SU-DHL-6 (cell line): ENCODE measurements at regions not wholly inside any gene's neighbourhood (a gene's known extent, or its start where the extent isn't known, plus 50 kb on each side); places are given as distances from the start of the nearest gene placed in this dataset.

Experiments used
- H2AFZ ChIP-seq: fragments of 200-600 bp; sonication (generic); 2 replicates; pipeline ENCODE4 v1.6.1; 2014; ENCODE audit warnings: low read depth, mild to moderate bottlenecking, moderate library complexity, mixed read lengths, antibody characterized with exemption, low read length; ENCODE audit not compliant: severe bottlenecking
- H3F3A ChIP-seq: fragments of 200-600 bp; shearing (Covaris generic); 2 replicates; pipeline ENCODE4 v1.6.0; 2016; ENCODE audit warnings: antibody characterized with exemption, mild to moderate bottlenecking; ENCODE audit not compliant: insufficient read depth
- H3K27ac ChIP-seq: fragments of 200-600 bp; sonication (generic); 2 replicates; pipeline ENCODE4 v1.5.1; 2016; ENCODE audit warnings: low read depth, mild to moderate bottlenecking, low read length, moderate library complexity, mixed read lengths
- H3K27me3 ChIP-seq: fragments of 200-600 bp; sonication (generic), shearing (Covaris generic); 2 replicates; pipeline ENCODE4 v1.6.0; 2014; ENCODE audit warnings: mild to moderate bottlenecking, low read length
- H3K36me3 ChIP-seq: fragments of 200-600 bp; sonication (generic); 2 replicates; pipeline ENCODE4 v1.6.1; 2014; ENCODE audit warnings: mild to moderate bottlenecking, low read length, mixed read lengths
- H3K4me2 ChIP-seq: fragments of 300-600, 200-600 bp; shearing (Covaris generic), sonication (generic); 2 replicates; pipeline ENCODE4 v1.6.0; 2014; ENCODE audit warnings: low read length, low read depth, mild to moderate bottlenecking; ENCODE audit not compliant: poor library complexity, severe bottlenecking
- H3K4me3 ChIP-seq: fragments of 200-600 bp; sonication (generic); 2 replicates; pipeline ENCODE4 v1.5.1; 2014; ENCODE audit warnings: antibody characterized with exemption, low read length, mild to moderate bottlenecking, mixed read lengths; ENCODE audit not compliant: insufficient read depth, poor library complexity, severe bottlenecking
- H3K79me2 ChIP-seq: fragments of 200-600 bp; sonication (generic); 2 replicates; pipeline ENCODE4 v1.6.1; 2014; ENCODE audit warnings: mild to moderate bottlenecking, low read length, moderate library complexity; ENCODE audit not compliant: insufficient read depth
- H3K9ac ChIP-seq: fragments of 200-600 bp; sonication (generic); 2 replicates; pipeline ENCODE4 v1.7.0; 2014; ENCODE audit warnings: mild to moderate bottlenecking, low read length
- H3K9me2 ChIP-seq: fragments of 200-600 bp; sonication (generic); replicated peaks from 2 replicates; pipeline ENCODE4 v1.6.1; 2014; ENCODE audit warnings: low read length; ENCODE audit not compliant: insufficient read depth
- H3K9me3 ChIP-seq: fragments of 200-600 bp; sonication (generic); 2 replicates; pipeline ENCODE4 v1.6.1; 2014; ENCODE audit warnings: low read length, mixed read lengths; ENCODE audit not compliant: insufficient read depth
- H4K20me1 ChIP-seq: fragments of 200-600 bp; sonication (generic); 2 replicates; pipeline ENCODE4 v1.6.1; 2014; ENCODE audit warnings: low read depth, mild to moderate bottlenecking, antibody characterized with exemption, low read length, moderate library complexity, mixed read lengths
- CTCF ChIP-seq: fragments of 200-600 bp; sonication (generic); IDR thresholded peaks from one replicate; pipeline ENCODE4 v1.5.1; 2017; ENCODE audit warnings: antibody characterized with exemption, mild to moderate bottlenecking, low read length, moderate library complexity; ENCODE audit not compliant: insufficient read depth, poor library complexity, severe bottlenecking
- EZH2phosphoT487 ChIP-seq: fragments of 200-600 bp; sonication (generic), shearing (Covaris generic); conservative IDR thresholded peaks from 2 replicates; pipeline ENCODE4 v1.6.1; 2018; ENCODE audit warnings: mild to moderate bottlenecking, antibody characterized with exemption, low read length, moderate library complexity, mixed read lengths

GRCh38 chr4:179071131-179071530 lies 1628.9 kb upstream of the AGA start:
- no peak overlapping the region for H3K27ac ChIP-seq
- no peaks in the 10 kb centered on the region for H3K9me2 ChIP-seq

DNA sequence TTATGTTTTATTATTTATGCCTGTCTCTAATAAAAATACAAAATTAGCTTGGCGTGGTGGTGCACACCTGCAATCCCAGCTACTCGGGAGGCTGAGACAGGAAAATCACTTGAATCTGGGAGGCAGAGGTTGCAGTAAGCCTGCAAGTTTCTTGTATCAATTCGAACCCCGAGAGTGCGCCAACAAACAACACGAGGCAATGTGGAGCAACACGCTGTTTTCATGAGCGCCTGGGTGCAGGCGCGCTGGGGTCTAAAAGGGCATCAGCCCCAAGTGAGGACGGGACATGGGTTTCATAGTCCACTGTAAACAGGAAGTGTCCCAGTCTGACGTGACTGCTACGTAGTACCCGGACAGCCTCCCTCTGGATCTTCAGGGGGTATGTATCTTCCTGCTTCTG lies 1634.6 kb upstream of the AGA start:
- Histone ChIP-seq H3K79me2 (no peaks in the 10 kb centered on the region), H3K4me3 (no peak overlapping the region), H3F3A (no peaks in the 10 kb centered on the region), H3K9me3 (no peaks in the 10 kb centered on the region), H3K9me2 (no peaks in the 10 kb centered on the region), H3K27ac (no peak overlapping the region), H2AFZ (no peak overlapping the region), H3K36me3 (no peaks in the 10 kb centered on the region), H3K9ac (no peak overlapping the region), H3K4me2 (no peak overlapping the region), H4K20me1 (no peaks in the 10 kb centered on the region), H3K27me3 (no peaks in the 10 kb centered on the region)
- TF ChIP-seq CTCF (no peak), EZH2phosphoT487 (no peak)

More at GRCh38 chr4:179071131-179071530, 1628.9 kb upstream of the AGA start:
- H3K79me2 ChIP-seq: no peaks in the 10 kb centered on the region
- H2AFZ ChIP-seq: no peak overlapping the region
- H3K9ac ChIP-seq: no peak overlapping the region
- TF ChIP-seq CTCF (no peak), EZH2phosphoT487 (no peak)
- H3F3A ChIP-seq: no peaks in the 10 kb centered on the region
- no peaks in the 10 kb centered on the region for H4K20me1 ChIP-seq
- H3K36me3 ChIP-seq: no peaks in the 10 kb centered on the region
- H3K4me2 ChIP-seq: no peak overlapping the region
- H3K4me3 ChIP-seq: no peak overlapping the region
- no peaks in the 10 kb centered on the region for H3K27me3 ChIP-seq
- no peaks in the 10 kb centered on the region for H3K9me3 ChIP-seq

- no peak for TF ChIP-seq EZH2phosphoT487
- no peak for TF ChIP-seq CTCF
- Histone ChIP-seq H3K4me2 (no peak overlapping the region), H3K79me2 (no peaks in the 10 kb centered on the region), H3K4me3 (no peak overlapping the region), H3K9me2 (no peaks in the 10 kb centered on the region), H3F3A (no peaks in the 10 kb centered on the region), H4K20me1 (no peaks in the 10 kb centered on the region), H3K27me3 (no peaks in the 10 kb centered on the region), H3K36me3 (no peaks in the 10 kb centered on the region), H3K9ac (no peak overlapping the region), H3K27ac (no peak overlapping the region), H2AFZ (no peak overlapping the region), H3K9me3 (no peaks in the 10 kb centered on the region)
These were observed 1653.5 kb upstream of the AGA start for GRCh38 chr4:179095585-179096221.

DNA sequence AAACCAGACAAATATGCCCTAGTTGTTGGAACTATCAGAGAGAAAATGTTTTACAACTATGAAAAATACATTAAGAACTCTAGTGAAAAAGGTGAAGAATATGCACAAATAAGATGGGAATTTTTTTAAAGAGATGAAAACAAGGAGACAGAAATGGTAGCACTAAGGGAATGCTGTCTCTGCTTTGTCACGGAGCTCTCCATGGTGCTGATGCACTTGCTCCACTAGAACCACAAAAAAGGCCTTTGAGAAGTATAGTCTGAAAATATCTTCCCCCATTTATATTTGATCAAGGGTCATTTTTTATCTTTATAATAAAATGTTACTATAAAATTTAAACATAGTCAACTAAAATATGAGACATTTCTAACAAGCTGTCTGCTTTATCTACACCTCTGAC lies 1655.5 kb upstream of the AGA start:
- H3K4me2 ChIP-seq: no peak overlapping the region
- H3K27ac ChIP-seq: no peak overlapping the region
- no peaks in the 10 kb centered on the region for H3K79me2 ChIP-seq
- no peaks in the 10 kb centered on the region for H3K9me3 ChIP-seq
- no peaks in the 10 kb centered on the region for H3K9me2 ChIP-seq
- no peak overlapping the region for H3K4me3 ChIP-seq
- no peak overlapping the region for H2AFZ ChIP-seq
- H4K20me1 ChIP-seq: no peaks in the 10 kb centered on the region
- H3K36me3 ChIP-seq: no peaks in the 10 kb centered on the region
- H3K27me3 ChIP-seq: no peaks in the 10 kb centered on the region
- H3K9ac ChIP-seq: no peak overlapping the region
- TF ChIP-seq EZH2phosphoT487 (no peak), CTCF (no peak)
- H3F3A ChIP-seq: no peaks in the 10 kb centered on the region
